ENCODE measurements at regions not wholly inside any gene's neighbourhood (a gene's known extent, or its start where the extent isn't known, plus 50 kb on each side); places are given as distances from the start of the nearest gene placed in this dataset.

GRCh38 chr18:37874721-37875120 lies 309.1 kb upstream of the CELF4 start:
- TF ChIP-seq CTCF (IDR thresholded peaks at IDR 0.05 in 8 of 11, conservative IDR thresholded peaks at IDR 0.05 in 3 of 11) (no peak), POLR2AphosphoS5 (IDR thresholded peaks at IDR 0.05) (no peak)
